Stimulated activated CD8-positive, alpha-beta memory T cell treated with anti-CD3 and anti-CD28 coated beads, Interleukin-7, amount 100 ng/mL, for 4 hours (primary cell): ENCODE measurements at regions not wholly inside any gene's neighbourhood (a gene's known extent, or its start where the extent isn't known, plus 50 kb on each side); places are given as distances from the start of the nearest gene placed in this dataset.

Experiments
- DNase-seq, 2 donors: peaks; one replicate each; pipeline ENCODE4 v3.0.0-alpha.2; 2020; ENCODE audit warnings: low read depth in 2 of 2

DNA sequence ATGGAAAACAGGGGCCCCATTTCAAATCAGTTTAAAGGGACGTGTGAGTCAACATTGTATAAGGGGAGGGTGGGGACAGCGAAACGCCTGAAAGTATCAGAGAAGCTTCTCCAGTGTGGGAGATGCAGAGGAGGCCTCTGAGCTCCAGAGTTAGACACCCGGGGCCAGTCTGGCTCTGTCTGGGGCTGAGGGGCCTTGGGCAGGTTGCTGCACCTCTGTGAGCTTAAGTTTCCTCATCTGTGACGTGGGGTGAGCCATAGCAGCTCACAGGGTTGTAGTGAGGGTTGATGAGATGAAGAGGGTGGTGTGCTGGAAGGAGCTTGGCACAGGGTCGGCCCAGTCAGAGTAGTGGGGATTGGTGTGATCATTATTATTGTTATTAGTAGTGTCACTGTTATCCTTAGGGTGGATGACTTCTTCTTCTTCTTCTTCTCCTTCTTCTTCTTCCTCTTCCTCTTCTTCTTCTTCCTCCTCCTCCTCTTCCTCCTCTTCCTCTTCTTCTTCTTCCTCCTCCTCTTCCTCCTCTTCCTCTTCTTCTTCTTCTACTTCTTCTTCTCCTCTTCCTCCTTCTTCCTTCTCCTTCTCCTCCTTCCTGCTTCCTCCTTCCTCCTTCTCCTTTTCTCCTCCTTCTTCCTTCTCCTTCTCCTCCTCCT, 282.0 kb downstream of the PTPRU start:
- DNase-seq: no peak

DNA sequence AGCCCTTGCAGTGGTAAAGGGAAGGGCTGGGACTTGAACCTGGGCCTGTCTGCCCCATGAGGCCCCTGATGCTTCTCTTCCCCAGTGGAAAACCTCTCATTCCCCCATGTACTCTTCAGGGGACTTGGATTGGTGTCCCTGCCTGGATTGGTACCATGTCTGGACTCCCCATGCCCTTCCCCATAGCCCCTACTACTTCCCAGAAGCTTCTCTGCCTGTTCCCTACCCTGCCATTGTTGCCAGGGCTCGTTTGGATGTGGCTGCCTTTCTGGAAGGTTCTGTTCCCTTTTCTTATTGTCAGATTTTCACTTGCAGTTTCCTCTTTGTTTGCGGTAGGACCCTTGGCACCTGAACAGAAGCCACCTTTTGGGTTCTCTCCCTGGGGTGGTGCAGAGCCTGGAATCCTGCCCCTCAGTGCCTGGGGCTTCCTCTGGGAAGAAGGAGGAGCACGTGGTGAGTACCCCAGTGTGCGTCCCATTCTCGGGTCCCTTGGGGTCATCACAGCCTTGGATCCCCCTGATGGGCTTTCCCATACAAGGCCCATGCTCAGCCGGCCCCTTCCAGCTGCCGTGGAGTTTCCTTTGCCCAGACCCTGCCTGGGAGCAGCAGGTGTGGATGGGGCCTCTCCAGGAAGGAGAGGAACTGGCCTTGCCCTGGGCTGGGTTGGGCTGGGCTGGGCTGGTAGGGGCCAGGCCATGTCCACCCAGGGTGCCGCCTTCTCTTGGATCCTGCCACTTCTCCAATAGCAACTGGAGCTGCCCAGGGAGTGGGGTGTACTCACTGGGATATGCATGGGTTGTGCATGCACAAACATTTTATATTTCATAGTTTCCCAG, 281.1 kb downstream of the PTPRU start:
- DNase-seq: no peak

DNA sequence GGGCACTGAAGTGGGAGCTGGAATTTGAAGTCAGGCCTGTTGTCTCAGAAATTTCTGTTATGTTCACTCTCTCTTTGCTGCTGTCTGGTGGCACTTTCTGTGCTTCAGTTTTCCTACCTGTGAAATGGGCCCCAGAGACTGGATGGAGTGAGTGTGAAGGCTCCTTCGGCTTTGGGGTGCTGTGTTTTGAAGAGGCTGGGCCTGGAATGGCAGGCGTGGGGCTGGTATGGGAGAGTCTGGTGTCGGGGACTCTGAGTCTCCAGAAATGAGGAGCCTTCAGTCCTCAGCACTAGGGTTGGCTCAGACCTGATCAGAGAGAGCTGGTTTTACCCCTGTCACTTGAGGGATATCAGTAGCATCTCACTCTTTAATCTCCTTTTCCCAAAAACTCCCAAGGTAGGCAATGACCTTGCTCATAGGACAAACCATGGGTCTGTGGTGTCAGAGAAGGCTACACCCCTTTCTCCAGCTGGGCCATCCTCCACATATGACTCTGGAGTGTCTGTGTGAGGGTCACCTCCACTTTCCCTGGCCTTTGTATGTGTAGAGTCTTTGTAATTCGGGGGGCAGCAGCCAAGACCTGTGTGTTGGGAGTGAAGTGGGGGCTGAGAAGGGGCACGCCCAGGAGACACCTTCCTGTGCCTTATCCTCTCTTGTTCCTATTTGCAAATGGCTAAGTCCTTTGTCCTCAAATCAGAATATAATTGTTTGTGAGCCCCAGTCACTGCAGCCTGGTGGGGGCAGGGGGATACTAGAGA, 279.9 kb downstream of the PTPRU start:
- no peak for DNase-seq

DNA sequence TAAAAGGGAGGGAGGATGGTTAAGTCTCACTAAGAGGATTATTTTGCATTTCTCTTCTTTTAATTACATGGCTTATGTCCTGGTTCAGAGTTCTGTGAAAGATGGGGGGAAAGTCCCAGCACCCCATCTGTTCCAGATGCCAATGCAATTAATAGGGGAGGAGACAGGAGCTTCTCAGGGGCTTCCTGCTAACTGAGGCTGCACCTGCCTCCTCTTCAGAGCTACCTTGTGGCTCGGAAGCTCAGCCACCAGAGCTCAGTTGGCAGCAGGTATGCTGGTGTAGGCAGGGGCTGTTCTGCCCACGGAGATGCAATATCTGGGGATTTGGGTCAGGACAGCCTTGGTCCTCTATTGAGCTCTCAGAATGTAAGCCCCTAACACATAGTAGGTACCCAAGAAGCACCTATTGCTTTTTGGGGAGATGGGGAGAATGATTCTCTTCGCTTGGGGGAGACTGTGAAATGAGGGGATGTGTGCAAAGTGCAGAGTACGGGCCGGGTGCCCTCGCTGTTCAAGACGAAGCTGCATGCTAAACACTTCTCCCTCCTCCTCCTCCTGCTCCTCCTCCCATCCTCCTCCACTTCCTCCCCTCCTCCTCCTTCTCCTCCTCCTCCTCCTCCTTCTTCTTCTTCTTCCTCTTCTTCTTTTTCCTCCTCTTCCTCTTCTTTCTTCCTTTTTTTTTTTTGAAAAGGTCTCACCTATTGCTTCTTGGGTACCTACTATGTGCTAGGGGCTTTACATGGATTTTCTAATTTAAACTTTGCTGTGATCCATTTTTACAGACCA, 279.0 kb downstream of the PTPRU start:
- DNase-seq: no peak

DNA sequence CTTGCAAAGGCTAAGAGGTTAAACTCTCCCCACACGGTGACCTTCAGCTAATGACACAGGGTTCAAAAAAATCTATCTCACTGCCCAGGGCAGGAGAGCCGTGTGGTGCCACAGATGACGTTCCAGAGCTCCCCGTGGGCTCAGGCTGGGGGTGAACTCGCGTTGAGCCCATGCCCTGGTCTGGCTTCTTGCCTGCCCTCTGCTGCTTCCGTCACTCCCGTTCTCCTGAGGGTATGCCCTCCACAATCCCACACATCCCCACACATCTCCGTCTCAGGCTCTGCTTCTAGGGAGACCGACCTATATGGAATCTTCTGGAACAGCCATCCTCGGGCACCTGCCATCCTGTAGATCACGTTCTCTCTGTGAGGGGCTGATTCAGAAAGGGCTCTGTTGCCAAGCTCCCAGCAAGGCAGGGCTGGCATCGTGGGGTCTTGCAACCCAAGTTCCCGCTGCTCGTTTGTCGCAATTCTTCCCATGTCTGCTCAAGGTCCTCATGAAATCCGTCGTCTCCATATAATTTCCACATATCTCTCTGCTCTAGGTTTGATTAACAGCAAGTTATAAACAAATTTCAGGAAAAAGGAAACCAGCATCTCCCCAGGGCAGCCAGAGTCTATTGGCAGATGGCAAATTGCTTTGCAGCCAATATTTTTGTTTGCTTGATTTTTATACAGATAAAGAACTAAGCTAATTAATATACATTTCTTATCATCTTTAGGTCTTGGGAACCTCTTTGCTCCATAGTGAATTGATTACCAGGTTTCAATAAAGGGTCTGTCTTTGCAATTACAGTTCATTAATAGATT, 278.2 kb downstream of the PTPRU start:
- DNase-seq: no peak

DNA sequence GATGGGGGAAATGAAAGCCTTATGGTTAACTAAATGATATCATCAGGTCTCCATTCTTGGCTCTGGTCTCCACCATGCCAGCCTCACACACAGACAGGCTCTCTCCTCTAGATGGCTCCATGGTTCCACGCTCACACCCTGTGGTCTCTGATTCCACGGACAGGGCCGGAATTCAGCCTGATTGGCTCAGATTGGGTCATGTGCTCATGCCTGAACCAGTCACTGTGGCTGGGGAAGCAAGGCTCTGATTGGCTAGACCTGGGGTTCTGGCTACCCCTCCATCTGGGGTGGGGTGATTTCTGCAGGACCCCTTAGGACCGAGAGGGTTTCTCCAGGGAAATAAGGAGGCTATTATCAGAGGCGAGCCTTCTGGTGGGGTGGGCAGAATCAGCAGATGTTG, 277.0 kb downstream of the PTPRU start:
- DNase-seq: no peak

DNA sequence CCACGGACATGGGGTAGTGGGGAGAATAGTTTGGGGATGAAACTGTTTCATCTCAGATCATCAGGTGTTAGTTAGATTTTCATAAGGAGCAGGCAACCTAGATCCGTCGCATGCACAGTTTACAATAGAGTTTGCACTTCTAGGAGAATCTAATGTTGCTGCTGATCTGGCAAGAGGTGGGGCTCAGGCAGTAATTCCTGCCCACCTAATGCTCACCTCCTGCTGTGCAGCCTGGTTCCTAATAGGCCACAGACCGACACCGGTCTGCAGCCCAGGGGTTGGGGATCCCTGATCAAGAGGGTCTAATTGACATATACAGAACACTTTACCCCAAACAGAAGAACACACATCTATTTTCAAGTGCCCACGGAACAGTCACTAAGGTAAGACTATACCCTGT, 275.1 kb downstream of the PTPRU start:
- no peak for DNase-seq

DNA sequence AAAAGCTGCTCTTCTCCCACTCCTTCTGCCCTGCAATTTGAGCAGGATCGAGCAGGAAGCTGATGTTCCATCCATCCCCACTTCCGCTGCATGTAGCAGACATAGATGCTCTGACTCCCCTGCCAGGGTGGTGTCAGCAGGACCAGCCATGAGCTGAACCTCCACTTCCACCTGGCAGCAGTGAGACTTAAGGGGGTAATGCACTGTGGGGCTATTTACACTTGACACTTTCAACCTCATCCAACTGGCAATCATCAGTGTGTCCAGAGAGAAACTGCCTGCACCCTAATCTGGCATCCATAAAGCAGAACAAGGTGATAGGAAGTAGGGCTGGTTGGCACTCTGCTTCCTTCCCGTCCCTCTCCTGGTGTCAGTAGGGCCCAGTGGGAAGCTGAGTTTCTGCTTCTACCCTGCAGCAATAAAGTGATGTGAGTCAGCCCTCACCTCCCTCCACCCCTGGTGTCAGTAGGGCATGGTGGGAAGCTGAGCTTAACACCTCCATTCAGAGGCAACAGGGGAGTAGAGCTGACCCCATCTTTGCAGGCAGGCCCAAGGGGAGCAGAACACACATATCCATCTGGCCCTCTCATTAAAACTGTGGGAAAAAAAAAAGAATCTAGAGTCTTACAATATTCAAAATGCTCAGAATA, 272.3 kb downstream of the PTPRU start:
- DNase-seq: no peak

DNA sequence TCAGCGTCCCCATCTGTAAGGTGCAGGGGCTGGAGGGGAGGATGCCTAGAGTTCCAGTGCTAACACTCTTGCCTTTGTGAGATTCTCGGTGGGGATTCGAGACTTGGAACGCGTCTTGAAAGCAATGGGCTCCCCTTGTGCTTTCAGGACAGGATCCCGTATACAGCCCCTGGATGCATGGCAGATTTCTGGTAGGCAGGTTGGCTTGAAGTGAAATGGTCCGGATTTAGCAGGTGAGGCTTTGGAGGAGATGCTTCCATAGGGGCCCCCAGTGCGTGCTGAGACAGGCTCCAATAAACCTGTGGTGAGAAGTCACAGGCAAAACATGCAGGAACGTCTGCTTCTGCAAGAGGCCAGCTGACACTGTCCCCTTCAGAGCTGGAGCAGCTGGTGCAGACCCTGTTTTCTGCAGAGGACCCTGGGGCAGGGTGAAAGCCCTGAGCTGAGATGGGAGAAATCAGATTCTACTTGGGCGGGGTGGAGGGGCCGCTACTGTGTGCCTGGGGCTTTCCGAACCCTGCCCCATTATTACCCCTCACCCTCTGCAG, 270.4 kb downstream of the PTPRU start:
- DNase-seq: no peak

DNA sequence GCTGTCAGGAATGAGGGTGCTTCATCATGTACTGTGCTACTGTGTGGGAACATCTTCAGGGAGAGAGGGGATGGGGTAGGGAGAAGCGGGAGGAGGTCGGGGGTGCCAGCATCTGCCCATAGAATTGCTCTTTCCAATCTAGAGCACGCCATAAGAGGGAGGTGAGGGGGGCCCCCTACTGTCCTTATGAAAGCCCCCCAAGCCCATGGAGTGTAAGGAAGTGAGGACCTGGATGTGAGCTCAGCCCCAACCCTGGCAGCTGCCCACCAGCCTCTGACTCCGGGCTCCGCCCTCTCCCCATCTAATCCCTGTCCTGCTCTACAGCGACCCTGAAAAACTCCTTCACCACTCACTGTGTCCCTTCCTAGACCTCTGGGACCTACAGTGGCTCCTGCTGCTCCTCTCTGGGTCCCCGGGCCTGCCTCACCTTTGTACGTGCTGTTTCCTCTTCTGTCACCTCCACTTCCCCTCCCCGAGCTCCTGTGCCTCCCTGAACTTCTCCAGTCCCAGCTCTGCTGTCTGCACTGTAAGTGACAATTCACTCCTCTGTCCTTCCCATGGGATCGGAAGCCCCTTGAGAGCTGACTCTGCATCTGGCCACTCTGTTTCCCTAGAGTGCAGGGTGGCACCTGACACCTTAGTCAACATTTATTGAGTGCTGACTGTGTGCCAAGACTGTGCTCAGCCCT, 269.4 kb downstream of the PTPRU start:
- no peak for DNase-seq

DNA sequence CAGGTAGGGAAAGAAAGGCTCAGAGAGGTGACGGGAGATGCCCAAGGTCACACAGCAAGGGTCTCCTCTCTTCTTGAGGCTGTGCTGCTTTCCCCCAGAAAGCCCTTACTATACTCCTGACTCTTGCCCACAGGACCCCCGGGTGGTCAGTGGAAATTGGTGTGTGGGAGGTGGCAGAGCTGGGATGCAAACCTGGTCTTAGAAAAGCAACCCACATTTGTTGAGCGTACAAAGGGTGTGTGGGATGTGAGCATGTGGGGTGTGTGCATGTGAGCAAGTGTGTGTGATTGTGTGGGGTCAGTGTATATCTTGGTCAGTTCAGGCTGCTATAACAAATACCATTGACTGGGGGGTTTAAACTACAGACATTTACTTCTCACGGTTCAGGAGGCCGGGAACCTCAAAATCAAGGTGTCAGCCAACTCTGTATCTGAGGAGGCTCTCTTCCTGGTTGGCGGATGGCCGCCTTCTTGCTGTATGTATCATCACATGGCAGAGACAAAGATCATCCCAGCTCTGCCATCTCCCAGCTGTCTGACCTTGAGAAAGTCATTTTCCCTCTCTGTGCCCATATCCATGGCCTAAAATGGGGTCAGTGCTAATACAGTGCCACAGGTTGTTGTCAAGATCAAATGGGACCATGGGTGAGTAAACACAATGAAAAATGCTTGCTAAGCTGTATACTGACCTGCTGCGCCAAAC, 268.5 kb downstream of the PTPRU start:
- no peak for DNase-seq

DNA sequence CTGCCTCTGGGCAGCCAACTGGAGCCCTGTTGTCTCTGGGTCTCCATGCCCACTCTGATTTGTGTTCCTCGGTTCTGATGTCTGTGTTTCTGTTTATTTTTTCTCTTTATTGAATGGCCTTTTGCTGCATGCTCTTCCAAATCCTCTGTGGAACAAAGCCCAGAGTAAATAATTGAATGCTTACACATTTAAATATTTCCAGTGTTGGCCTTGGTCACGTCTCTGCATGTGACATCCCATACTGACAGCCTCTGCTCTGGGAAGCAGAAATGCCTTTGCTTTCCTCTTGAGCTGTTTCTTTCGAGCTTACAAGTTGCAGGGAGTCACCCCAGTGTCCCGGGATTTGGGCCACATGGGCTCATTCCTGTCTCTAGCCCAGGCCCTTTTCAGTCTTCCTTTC, 267.9 kb downstream of the PTPRU start:
- DNase-seq: no peak

DNA sequence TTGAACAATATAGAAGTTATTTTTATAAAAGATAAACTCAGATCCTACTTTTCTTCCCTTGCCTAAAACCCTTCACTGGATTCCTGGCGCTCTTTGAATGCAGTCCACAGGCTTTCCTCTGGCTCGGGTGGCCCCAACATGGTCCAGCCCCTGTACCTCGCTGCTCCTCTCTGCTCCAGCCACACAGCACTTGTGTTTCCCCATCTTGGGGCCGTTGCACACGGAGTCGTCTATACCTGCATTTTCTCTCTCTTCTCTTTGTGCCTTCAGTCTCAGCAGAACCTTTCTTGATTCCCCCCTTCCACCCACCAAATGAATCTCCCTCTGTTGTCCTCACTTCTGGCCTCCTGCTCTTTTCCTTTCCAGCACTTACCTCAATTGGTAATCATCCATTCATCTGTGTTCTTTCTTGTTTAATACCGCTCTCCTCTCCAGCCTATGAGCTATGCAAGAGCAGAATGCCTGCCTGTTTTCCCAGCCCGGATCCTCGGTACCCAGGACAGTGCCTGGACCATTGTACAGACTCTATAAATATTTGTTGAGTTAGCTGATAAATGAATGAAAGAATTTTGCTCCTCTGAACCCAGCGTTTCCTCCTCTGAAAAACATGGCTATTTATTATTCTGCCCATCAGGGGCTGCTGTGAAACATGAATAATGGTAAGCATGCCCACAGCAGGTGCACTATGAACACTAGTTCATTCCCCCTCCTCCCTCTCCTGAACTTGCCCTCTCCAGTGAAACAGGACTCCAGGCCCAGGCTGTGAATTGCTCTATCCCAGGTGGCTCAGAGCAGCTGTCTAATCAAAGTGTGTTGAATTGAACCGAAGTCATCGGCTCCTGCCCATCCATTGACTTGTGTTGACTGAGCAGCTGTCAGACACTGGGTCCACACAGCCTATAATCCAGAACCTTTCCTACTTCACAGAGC, 266.9 kb downstream of the PTPRU start:
- no peak for DNase-seq

DNA sequence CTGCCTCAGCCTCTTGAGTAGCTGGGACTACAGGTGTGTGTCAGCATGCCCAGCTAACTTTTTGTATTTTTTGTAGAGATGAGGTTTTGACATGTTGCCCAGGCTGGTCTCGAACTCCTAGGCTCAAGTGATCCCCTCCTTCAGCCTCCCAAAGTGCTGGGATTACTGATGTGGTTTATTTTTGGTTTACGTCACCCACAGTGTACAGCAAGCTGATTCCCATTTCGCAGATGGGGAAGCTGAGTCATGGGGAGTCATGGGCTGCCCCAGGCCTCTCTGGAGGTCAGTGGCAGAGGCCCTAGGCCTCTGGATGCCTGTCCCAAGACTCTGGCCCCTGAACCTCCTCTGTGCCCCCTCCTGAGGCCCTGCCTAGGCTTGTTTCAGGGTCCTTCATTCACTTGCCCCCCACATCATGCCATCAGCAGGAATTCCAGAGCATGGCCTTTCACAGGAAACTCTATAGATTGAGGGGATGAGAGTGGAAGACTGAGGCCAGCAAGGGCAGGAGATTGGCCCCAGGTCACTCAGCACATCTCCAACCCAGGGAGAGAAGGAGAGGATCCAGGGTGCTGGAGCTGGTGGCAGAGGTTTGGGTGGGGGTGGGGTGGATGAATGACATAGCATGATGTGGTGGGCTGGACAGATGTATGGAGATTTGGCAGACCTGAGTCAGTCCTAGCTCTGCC, 266.0 kb downstream of the PTPRU start:
- no peak for DNase-seq

DNA sequence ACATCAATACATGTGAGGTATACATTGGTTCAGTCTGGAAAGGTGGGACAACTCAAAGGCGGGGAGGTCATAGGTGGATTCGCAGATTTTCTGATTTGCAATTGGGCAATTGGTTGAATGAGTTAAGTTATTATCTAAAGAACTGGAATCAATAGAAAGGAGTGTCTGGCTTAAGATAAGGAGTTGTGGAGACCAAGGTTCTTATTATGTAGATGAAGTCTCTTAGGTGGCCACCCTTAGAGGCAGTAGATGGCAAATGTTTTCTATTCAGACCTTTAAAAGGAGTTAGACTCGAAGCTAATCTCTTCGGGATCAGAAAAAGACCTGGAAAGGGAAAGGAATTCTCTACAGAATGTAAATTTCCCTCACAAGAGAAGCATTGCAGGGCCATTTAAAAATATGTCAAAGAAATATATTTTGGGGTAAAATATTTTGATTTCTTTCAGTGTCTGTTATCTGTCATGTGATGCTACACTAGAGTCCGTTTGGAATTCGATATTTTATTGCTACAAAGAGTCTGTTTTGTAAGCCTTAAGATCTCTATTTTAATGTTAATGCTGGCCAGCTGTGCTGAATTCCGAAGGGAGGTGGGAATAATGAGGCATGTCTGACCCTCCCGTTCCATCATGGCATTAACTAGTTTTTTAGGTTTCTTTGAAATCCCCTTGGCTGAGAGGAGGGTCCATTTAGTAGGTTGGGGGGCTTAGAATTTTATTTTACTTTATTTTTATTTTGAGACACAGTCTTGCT, 265.1 kb downstream of the PTPRU start:
- DNase-seq: no peak

DNA sequence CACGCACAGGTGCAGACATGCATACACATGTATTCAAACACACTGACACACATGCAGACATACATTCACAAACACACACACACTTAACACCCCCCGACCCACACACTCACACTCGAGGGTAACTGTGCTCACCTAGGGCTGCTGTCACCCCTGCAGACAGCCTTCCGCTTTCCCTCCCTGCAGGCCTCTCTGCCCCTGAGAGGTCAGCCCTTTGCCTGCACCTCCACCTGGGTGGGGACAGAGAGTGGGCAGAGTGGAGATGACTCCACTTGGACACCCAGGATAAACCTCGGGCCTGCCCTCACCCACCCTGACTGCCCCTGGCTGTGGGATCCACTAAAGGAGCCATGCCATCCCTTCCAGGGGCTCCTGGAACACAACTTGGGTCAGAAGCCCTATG, 264.3 kb downstream of the PTPRU start:
- no peak for DNase-seq

DNA sequence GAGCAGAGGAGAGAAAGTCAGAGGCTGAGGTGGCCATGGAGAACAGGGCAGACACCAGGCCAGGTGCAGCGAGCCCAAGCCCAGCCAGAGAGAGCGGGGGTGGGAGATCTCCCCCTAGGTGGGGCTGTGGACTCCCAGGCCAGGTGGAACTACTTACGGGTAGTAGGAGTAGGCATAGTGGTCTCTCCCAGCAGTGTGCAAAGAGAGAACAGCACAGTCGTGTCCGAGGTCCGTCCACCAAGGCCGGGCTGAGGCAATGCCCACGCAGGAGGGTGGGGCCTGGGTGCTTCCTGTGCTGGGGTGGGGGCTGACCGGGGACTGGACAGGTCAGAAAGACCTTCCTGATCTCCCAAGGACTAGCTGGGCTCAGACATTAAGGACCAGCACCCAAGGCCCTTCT, 263.7 kb downstream of the PTPRU start:
- DNase-seq: no peak
